PC-9 (cell line): ENCODE measurements at regions not wholly inside any gene's neighbourhood (a gene's known extent, or its start where the extent isn't known, plus 50 kb on each side); places are given as distances from the start of the nearest gene placed in this dataset.

Source experiments
- BruUV-seq: library from RNA; stranded (reverse); fragments of 400-500 nt; replicated peaks from 2 replicates; lab custom pipeline; 2021; lab: Mats Ljungman, UMichigan
- CTCF ChIA-PET: fragments of 300-600 bp; sonication (Branson Sonifier 250); formaldehyde crosslinking; loops from one replicate; lab custom pipeline; 2022; ENCODE audit warnings: antibody characterized with exemption; lab: Charles Lee
- POLR2A ChIA-PET: fragments of 300-600 bp; sonication (Branson Sonifier 250); formaldehyde crosslinking; loops from one replicate; lab custom pipeline; 2022; ENCODE audit warnings: antibody characterized with exemption; ENCODE audit not compliant: unreplicated experiment; lab: Charles Lee
- DNase-seq, 2 experiments: peaks; one replicate each; pipeline versions ENCODE4 v3.0.0 to v3.0.0-alpha.2; 2015 to 2022; ENCODE audit warnings: mixed read lengths in 1 of 2
- H2AFZ ChIP-seq: fragments of 200-600 bp; sonication (generic); 2 replicates; pipeline ENCODE4 v1.8.1; 2017; ENCODE audit warnings: antibody characterized with exemption
- H3F3A ChIP-seq: fragments of 200-600 bp; sonication (generic); 2 replicates; pipeline ENCODE4 v1.8.1; 2017; ENCODE audit warnings: antibody characterized with exemption, mild to moderate bottlenecking, low read depth; ENCODE audit not compliant: insufficient read depth
- H3K27ac ChIP-seq: fragments of 200-600 bp; sonication (generic); 2 replicates; pipeline ENCODE4 v1.6.1; 2016; ENCODE audit warnings: mixed run types
- H3K27me3 ChIP-seq: fragments of 200-600 bp; sonication (generic); 2 replicates; pipeline ENCODE4 v1.6.1; 2016; ENCODE audit warnings: low read depth, mixed run types; ENCODE audit not compliant: insufficient read depth
- H3K36me3 ChIP-seq: fragments of 200-600 bp; sonication (generic); 2 replicates; pipeline ENCODE4 v1.6.1; 2016; ENCODE audit warnings: low read depth, mixed run types
- H3K4me1 ChIP-seq: fragments of 200-600 bp; sonication (generic); replicated peaks from 2 replicates; pipeline ENCODE4 v1.6.1; 2016; ENCODE audit warnings: mixed run types; ENCODE audit not compliant: insufficient read depth
- H3K4me2 ChIP-seq: fragments of 200-600 bp; sonication (generic); 2 replicates; pipeline ENCODE4 v1.6.1; 2017; ENCODE audit warnings: mixed run types
- H3K4me3 ChIP-seq: fragments of 200-600 bp; sonication (generic); 2 replicates; pipeline ENCODE4 v1.6.1; 2016; ENCODE audit warnings: mixed run types
- H3K79me2 ChIP-seq: fragments of 200-600 bp; sonication (generic); 2 replicates; pipeline ENCODE4 v1.6.1; 2017; ENCODE audit warnings: low read depth, mixed run types
- H3K9me2 ChIP-seq: fragments of 200-600 bp; sonication (generic); 2 replicates; pipeline ENCODE4 v1.8.1; 2017; ENCODE audit warnings: mild to moderate bottlenecking; ENCODE audit not compliant: insufficient read depth
- H3K9me3 ChIP-seq: fragments of 200-600 bp; sonication (generic); 2 replicates; pipeline ENCODE4 v1.8.1; 2016; ENCODE audit warnings: low read depth; ENCODE audit not compliant: insufficient read depth
- H4K20me1 ChIP-seq: fragments of 200-600 bp; sonication (generic); 2 replicates; pipeline ENCODE4 v1.8.1; 2017; ENCODE audit not compliant: insufficient read depth
- CTCF ChIP-seq: fragments of 200-600 bp; sonication (generic); conservative IDR thresholded peaks from 2 replicates; pipeline ENCODE4 v1.6.1; 2017; ENCODE audit warnings: mixed run types, antibody characterized with exemption, mild to moderate bottlenecking, moderate library complexity
- EZH2 ChIP-seq: fragments of 200-600 bp; sonication (generic); IDR thresholded peaks from 2 replicates; pipeline ENCODE4 v1.8.0; 2017; ENCODE audit warnings: antibody characterized with exemption, low read depth
- intact Hi-C: fragments of 100-400 bp; cut with micrococcal nuclease; formaldehyde crosslinking; loops from one replicate; pipeline ENCODE4 v1.10.0; 2022; ENCODE audit not compliant: unreplicated experiment

GRCh38 chr16:49910541-49911071, 54.7 kb upstream of the ZNF423 start:
- H4K20me1 ChIP-seq, result no peaks in the 10 kb centered on the region
- no peak overlapping the region for H3K4me2 ChIP-seq
- no peaks in the 10 kb centered on the region for H3K9me2 ChIP-seq
- TF ChIP-seq CTCF, result no peak
- TF ChIP-seq EZH2, result no peak
- no TSS peak for BruUV-seq
- H3K79me2 ChIP-seq, result no peaks in the 10 kb centered on the region
- H3K36me3 ChIP-seq, result no peaks in the 10 kb centered on the region
- intact Hi-C loops, result no loop called here
- no peak overlapping the region for H3K27ac ChIP-seq
- H3F3A ChIP-seq, result no peaks in the 10 kb centered on the region
- H3K9me3 ChIP-seq, result no peaks in the 10 kb centered on the region
- peaks cover 67% of the 10 kb centered on the region for H3K27me3 ChIP-seq
- no peak overlapping the region for H2AFZ ChIP-seq
- H3K4me3 ChIP-seq, result no peak overlapping the region
- POLR2A ChIA-PET, result no interaction called here
- CTCF ChIA-PET, result no interaction called here
- no peak for DNase-seq
- H3K4me1 ChIP-seq, result no peaks in the 10 kb centered on the region

- H3K4me1 ChIP-seq, result no peaks in the 10 kb centered on the region
- peaks cover 69% of the 10 kb centered on the region for H3K27me3 ChIP-seq
- H3F3A ChIP-seq, result no peaks in the 10 kb centered on the region
- CTCF ChIA-PET, result no interaction called here
- no peaks in the 10 kb centered on the region for H3K36me3 ChIP-seq
- no peak overlapping the region for H3K27ac ChIP-seq
- H3K9me3 ChIP-seq, result no peaks in the 10 kb centered on the region
- POLR2A ChIA-PET, result no interaction called here
- no peak overlapping the region for H3K4me3 ChIP-seq
- no peak overlapping the region for H3K4me2 ChIP-seq
- H2AFZ ChIP-seq, result no peak overlapping the region
- intact Hi-C loops, result no loop called here
- H4K20me1 ChIP-seq, result no peaks in the 10 kb centered on the region
- no peaks in the 10 kb centered on the region for H3K9me2 ChIP-seq
- DNase-seq, result no peak
- H3K79me2 ChIP-seq, result no peaks in the 10 kb centered on the region
- TF ChIP-seq CTCF (no peak), EZH2 (no peak)
- no TSS peak for BruUV-seq
Measured at GRCh38 chr16:49911430-49911829, 55.5 kb upstream of the ZNF423 start.

- no peaks in the 10 kb centered on the region for H3K4me1 ChIP-seq
- no peaks in the 10 kb centered on the region for H3F3A ChIP-seq
- intact Hi-C loops, result no loop called here
- no peaks in the 10 kb centered on the region for H3K36me3 ChIP-seq
- H3K9me3 ChIP-seq, result no peaks in the 10 kb centered on the region
- no peaks in the 10 kb centered on the region for H3K79me2 ChIP-seq
- H3K27me3 ChIP-seq, result peaks cover 68% of the 10 kb centered on the region
- no TSS peak for BruUV-seq
- no peak overlapping the region for H2AFZ ChIP-seq
- no peaks in the 10 kb centered on the region for H4K20me1 ChIP-seq
- no peak for TF ChIP-seq CTCF
- TF ChIP-seq EZH2, result no peak
- no peak overlapping the region for H3K4me3 ChIP-seq
- H3K27ac ChIP-seq, result no peak overlapping the region
- CTCF ChIA-PET, result no interaction called here
- POLR2A ChIA-PET, result no interaction called here
- H3K9me2 ChIP-seq, result no peaks in the 10 kb centered on the region
- H3K4me2 ChIP-seq, result no peak overlapping the region
- no peak for DNase-seq
Measured at GRCh38 chr16:49912721-49913120, 56.8 kb upstream of the ZNF423 start.
